ENCODE measurements at regions not wholly inside any gene's neighbourhood (a gene's known extent, or its start where the extent isn't known, plus 50 kb on each side); places are given as distances from the start of the nearest gene placed in this dataset.
A peak's percentile ranks its signal among the peaks of the same experiment; 100 is the strongest.
"Not testable (repeated sequence)": the region's sequence is repeated elsewhere in the genome, so short reads cannot be mapped to it uniquely, and the experiment has no call there.

- no peak for DNase-seq
These were observed 930.2 kb downstream of the C4orf33 start for GRCh38 chr4:130026185-130026584.

GRCh38 chr4:130027973-130028372, 932.0 kb downstream of the C4orf33 start:
- no peak for DNase-seq

- no peak for DNase-seq
These were observed 932.6 kb downstream of the C4orf33 start for GRCh38 chr4:130028552-130028951.

- DNase-seq, result no peak
These were observed 933.5 kb downstream of the C4orf33 start for GRCh38 chr4:130029442-130029841.

- no peak for DNase-seq
These were observed 935.9 kb downstream of the C4orf33 start for GRCh38 chr4:130031858-130032257.

GRCh38 chr4:130033657-130034056, 937.7 kb downstream of the C4orf33 start:
- DNase-seq, result not testable (repeated sequence)

- DNase-seq, result no peak
These were observed 938.9 kb downstream of the C4orf33 start for GRCh38 chr4:130034876-130035275.

- no peak for DNase-seq
These were observed 939.4 kb downstream of the C4orf33 start for GRCh38 chr4:130035391-130035790.

GRCh38 chr4:130037866-130038265, 941.9 kb downstream of the C4orf33 start:
- not testable (repeated sequence) for DNase-seq

GRCh38 chr4:130038540-130038939, 942.6 kb downstream of the C4orf33 start:
- DNase-seq, result not testable (repeated sequence)

GRCh38 chr4:130043732-130044160, 947.8 kb downstream of the C4orf33 start:
- DNase-seq, result peak; percentile 73

- no peak for DNase-seq
These were observed 949.0 kb downstream of the C4orf33 start for GRCh38 chr4:130044788-130045531.

GRCh38 chr4:130053723-130054122, 957.8 kb downstream of the C4orf33 start:
- no peak for DNase-seq

- DNase-seq, result no peak
These were observed 959.0 kb downstream of the C4orf33 start for GRCh38 chr4:130054908-130055307.

GRCh38 chr4:130056286-130056685, 960.3 kb downstream of the C4orf33 start:
- no peak for DNase-seq

- no peak for DNase-seq
These were observed 968.5 kb downstream of the C4orf33 start for GRCh38 chr4:130064471-130064870.

GRCh38 chr4:130067419-130067818, 971.5 kb downstream of the C4orf33 start:
- DNase-seq, result no peak

GRCh38 chr4:130068072-130068471, 972.1 kb downstream of the C4orf33 start:
- DNase-seq, result no peak

GRCh38 chr4:130071746-130072145, 975.8 kb downstream of the C4orf33 start:
- DNase-seq, result no peak

GRCh38 chr4:130073145-130073790, 977.3 kb downstream of the C4orf33 start:
- no peak for DNase-seq

- DNase-seq, result no peak
These were observed 978.1 kb downstream of the C4orf33 start for GRCh38 chr4:130074096-130074495.

- DNase-seq, result peak; percentile 16
These were observed 981.3 kb downstream of the C4orf33 start for GRCh38 chr4:130077275-130077674.

- not testable (repeated sequence) for DNase-seq
These were observed 983.1 kb downstream of the C4orf33 start for GRCh38 chr4:130079027-130079426.

GRCh38 chr4:130080872-130081451, 985.0 kb downstream of the C4orf33 start:
- DNase-seq, result no peak

Data from fibroblast of upper back skin (primary cell).